ENCODE measurements at regions not wholly inside any gene's neighbourhood (a gene's known extent, or its start where the extent isn't known, plus 50 kb on each side); places are given as distances from the start of the nearest gene placed in this dataset.

- no peak for DNase-seq (ENCODE audit: low read depth, low spot score)
These were observed 50.2 kb upstream of the MME start for GRCh38 chr3:155029941-155030340.

GRCh38 chr3:155026999-155027591 is 53.0 kb upstream of the MME start:
- no peak for DNase-seq (ENCODE audit: low read depth, low spot score)

DNA sequence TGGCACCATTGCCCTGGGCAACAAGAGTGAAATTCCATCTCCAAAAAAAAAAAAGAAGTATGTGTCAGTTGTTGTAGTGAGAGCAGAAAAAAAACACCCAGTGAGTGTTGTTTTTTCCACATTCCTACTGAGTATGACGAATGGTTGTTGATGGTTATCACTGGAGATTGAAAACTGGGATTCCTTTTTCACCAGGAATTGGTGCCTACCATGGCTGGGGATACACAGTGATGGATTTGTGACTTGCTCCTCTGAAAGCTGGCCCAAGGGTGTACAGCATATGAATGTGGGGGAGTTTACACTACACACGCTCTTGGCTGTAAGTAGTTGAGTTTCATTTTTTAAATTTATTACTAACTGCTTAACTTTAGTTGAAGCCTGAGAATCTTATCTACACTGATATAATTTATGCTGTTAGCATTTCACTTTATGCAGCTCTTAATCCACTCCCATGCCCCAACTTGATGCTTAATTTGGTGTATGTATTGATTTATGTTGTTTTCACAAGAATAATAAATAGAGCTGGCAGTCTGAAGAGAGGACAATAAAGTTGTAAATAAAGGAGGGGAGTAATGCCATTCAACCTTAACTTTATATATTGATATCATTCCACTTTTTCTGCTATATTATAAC is 56.0 kb upstream of the MME start:
- no peak for DNase-seq (ENCODE audit: low read depth, low spot score)

DNA sequence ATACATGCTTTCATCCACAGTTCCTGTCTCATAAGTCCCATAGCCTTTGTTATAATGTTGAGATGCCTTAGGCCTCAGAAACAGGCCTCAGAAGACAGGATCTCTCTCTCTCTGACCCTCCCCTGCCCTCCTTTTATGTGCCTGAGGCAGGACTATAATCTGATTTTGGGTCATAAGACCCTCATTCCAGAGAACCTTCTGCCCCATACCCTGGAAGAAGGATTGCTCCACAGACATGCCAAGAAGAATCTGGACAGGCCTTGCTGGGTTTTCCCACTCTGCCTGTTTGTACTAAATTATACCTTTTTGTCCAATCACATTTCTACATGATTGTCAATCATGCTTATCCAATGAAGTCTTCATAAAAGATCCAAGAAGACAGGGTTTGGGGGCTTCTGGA is 57.2 kb upstream of the MME start:
- no peak for DNase-seq (ENCODE audit: low read depth, low spot score)

DNA sequence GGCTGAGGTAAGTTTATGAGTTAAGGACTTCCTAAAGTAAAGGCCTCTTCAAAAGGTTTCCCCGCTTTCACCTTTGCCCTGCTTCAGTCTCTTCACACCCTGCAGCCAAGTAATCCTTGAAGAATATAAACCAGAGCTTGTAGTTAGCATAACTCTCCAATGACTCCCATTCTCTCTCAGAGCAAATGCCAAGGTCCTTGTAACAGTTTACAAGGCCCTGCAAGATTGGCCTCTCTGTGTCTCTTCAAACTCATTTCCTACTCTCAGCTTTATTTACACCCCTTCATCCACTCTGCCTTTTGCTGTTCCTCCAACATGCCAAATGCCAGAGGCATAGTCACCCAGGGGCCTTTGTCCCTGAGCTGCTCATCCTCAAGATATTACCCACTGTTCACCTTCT is 60.5 kb upstream of the MME start:
- DNase-seq (ENCODE audit: low read depth, low spot score): no peak

DNA sequence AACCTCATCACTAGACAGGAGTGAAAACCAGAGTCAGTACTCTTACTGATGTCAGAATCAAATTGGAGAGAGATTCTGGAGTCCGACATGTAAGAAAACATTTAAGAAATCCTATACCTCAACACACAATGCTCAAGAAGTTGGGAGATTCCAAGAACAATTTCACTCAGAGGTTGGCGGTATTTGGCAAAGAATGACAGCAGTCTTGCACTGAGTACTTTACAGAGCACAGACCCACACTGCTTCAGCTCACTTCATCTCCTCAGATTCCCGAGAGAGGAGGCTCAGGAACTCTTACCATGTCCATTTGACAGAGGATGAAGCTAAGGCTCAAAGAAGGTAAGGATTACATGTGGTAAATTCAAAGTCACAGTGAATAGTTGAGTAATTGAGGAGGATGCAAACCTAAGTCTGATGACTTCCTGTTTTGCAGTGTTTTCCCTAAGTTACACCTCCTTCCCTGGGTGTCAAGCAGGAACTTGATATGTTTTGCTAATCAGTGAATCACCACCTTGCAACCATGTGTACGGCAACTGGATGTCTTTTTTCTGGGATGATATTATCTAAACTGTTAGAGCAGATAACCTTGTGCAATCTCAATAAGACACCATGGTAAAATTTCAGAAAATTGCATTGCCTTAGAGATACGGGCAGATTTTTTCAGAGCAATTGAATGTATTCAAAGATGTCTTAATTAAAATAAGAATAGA is 61.3 kb upstream of the MME start:
- no peak for DNase-seq (ENCODE audit: low read depth, low spot score)

DNA sequence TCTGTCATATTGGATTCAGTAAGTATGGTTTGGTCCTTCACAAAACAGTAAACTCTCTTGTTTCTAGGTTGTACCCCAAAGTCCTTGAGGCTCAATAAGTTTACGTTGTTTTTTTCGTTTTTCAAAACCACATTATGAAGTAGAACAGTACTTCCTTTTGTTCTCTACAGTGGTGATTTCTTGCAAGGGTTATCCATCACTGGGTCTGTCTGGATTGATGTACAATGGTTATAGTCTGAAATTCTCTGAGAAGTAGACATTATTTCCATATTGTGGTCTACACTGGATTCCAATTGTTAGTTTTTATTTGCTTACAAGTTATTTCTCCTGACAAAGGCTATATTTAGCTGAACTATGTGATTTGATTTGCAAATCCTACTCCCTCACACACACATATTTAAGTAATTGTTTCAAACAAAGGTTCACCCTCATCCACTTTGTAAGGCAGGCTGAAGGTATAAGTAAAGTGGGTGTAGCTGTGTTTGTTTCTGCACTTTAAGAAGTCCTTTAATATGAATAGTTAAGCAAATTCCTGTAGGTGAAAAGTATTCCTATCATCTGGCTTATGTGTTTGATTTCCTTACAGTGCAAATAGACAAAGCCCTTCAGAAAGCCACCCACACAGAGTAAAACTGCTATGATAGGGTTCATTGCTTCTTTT is 64.2 kb upstream of the MME start:
- no peak for DNase-seq (ENCODE audit: low read depth, low spot score)

GRCh38 chr3:155014953-155015352 is 65.2 kb upstream of the MME start:
- no peak for DNase-seq (ENCODE audit: low read depth, low spot score)

GRCh38 chr3:155013427-155013826 is 66.7 kb upstream of the MME start:
- no peak for DNase-seq (ENCODE audit: low read depth, low spot score)

GRCh38 chr3:155012584-155012983 is 67.5 kb upstream of the MME start:
- no peak for DNase-seq (ENCODE audit: low read depth, low spot score)

DNA sequence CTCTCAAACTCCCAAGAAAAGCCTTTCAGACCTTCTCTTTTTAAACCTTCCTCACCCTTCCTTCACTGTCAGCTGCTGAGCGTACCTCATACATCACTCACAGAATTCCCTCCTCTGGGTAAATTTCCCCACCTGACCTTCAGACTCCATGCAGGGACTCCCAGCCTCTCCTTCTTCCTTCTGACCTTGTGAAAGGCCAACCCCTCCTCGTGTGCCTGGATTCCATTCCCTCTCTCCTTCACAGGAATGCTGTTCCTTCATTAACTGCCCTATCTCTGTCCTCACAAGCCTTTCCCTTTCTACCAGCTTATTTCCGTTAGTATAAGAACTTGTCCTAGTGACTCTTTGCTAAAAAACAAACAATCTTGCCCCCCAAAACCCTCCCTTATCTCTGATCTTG is 69.7 kb upstream of the MME start:
- DNase-seq (ENCODE audit: low read depth, low spot score): no peak

- no peak for DNase-seq (ENCODE audit: low read depth, low spot score)
These were observed 70.9 kb upstream of the MME start for GRCh38 chr3:155009217-155009616.

- DNase-seq (ENCODE audit: low read depth, low spot score): no peak
These were observed 72.4 kb upstream of the MME start for GRCh38 chr3:155007729-155008128.

DNA sequence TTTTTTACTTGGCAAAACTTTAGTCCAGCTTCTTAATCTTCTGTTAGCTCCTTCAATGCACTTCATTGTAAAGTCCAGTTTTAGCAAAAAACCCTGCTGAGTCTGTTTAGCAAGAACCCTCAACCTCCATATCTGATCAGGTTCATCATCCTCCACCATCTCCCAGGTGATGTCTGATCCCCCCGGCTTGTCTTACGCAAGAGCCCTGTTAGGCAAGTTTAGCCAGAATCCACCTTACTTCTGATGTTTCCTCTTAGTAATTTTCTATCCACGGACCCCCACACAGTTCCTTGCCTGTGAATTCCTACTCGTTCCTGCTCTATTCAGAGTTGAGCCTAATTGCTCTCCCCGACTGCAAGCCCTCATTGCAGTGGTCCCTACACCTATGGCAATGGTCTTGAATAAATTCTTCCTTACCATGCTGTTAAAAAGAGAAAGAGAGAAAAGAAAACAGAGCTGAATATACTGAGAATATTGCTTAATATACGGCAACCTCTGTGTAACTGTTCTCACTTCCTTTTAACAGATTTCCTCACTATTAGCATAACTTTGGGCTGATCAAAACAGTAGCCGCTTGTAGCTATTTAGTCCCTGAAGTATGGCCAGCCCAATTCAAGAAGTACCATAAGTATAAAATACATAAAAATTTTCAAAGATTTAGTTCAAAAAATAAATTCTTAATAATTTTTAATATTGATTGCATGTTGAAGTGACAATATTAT is 78.7 kb upstream of the MME start:
- DNase-seq (ENCODE audit: low read depth, low spot score): no peak

- no peak for DNase-seq (ENCODE audit: low read depth, low spot score)
These were observed 87.5 kb upstream of the MME start for GRCh38 chr3:154992655-154993054.

- no peak for DNase-seq (ENCODE audit: low read depth, low spot score)
These were observed 89.6 kb upstream of the MME start for GRCh38 chr3:154990543-154990942.

- DNase-seq (ENCODE audit: low read depth, low spot score): no peak
These were observed 92.3 kb upstream of the MME start for GRCh38 chr3:154987846-154988245.

- DNase-seq (ENCODE audit: low read depth, low spot score): no peak
These were observed 98.5 kb upstream of the MME start for GRCh38 chr3:154981664-154982063.

GRCh38 chr3:154981201-154981600 is 98.9 kb upstream of the MME start:
- no peak for DNase-seq (ENCODE audit: low read depth, low spot score)

- DNase-seq (ENCODE audit: low read depth, low spot score): no peak
These were observed 100.8 kb upstream of the MME start for GRCh38 chr3:154979331-154979730.

- no peak for DNase-seq (ENCODE audit: low read depth, low spot score)
These were observed 102.5 kb upstream of the MME start for GRCh38 chr3:154977666-154978065.
